CD4-positive, alpha-beta T cell treated with Interleukin-1 beta for 1 hour (primary cell): ENCODE measurements at regions not wholly inside any gene's neighbourhood (a gene's known extent, or its start where the extent isn't known, plus 50 kb on each side); places are given as distances from the start of the nearest gene placed in this dataset.
"Not testable (repeated sequence)": the region's sequence is repeated elsewhere in the genome, so short reads cannot be mapped to it uniquely, and the experiment has no call there.

ENCODE experiments used
- DNase-seq, 2 donors: peaks; one replicate each; pipeline ENCODE4 v3.0.0-alpha.2; 2020 to 2022

DNA sequence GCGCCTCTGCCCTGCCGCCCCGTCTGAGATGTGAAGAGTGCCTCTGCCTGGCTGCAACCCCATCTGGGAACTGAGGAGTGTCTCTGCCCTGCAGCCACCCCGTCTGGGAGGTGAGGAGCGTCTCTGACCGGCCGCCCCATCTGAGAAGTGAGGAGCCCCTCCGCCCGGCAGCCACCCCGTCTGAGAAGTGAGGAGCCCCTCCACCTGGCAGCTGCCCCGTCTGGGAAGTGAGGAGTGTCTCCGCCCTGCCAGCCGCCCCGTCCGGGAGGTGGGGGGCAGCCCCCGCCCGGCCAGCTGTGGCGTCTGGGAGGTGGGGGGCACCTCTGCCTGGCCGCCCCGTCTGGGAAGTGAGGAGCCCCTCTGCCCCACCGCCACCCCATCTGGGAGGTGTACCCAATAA, 110.4 kb downstream of the PRKAB2 start:
- DNase-seq, result not testable (repeated sequence)

DNA sequence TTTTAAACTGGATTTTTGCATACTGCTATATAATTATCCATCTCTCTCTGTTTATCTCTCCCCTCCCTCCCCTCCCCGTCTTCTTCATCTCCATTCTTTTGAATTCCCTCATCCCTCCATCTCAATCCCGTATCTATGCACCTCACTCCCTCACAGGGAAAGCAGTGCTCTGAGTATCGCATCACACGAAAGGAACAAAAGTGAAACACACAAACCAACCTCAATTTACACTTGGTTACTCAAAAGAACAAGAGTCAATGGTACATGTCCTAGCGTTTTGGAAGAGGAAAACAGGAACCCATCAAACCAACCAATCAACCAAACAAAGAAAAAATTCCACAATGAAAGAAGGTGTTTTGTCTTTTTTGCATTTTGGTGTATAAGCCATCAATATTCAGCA, 115.1 kb downstream of the NBPF12 start:
- no peak for DNase-seq

DNA sequence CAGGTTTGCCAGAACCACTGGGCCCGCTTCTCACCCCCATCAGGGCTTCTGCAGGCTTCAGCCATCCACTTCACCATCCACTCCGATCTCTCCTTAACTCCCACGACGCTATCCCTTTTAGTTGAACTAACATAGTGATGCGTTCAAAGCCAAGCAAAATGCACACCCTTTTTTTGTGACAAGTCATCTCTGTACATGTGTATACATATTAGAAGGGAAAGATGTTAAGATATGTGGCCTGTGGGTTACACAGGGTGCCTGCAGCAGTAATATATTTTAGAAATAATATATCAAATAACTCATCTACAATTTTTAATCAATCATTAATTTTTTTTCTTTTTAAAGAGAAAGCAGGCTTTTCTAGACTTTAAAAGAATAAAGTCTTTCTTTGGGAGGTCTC, 114.6 kb downstream of the NBPF12 start:
- DNase-seq, result no peak

DNA sequence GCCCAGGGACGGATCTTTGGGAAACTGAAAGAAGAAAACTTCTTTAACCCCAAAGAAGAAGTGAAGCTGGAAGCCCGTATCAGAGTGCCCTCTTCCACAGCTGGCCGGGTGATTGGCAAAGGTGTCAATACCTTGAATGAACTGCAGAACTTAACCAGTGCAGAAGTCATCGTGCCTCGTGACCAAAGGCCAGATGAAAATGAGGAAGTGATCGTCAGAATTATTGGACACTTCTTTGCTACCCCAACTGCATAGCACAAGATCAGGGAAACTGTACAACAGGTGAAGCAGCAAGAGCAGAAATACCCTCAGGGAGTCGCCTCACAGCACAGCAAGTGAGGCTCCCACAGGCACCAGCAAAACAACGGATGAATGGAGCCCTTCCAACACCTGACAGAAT, 114.0 kb downstream of the NBPF12 start:
- no peak for DNase-seq

DNA sequence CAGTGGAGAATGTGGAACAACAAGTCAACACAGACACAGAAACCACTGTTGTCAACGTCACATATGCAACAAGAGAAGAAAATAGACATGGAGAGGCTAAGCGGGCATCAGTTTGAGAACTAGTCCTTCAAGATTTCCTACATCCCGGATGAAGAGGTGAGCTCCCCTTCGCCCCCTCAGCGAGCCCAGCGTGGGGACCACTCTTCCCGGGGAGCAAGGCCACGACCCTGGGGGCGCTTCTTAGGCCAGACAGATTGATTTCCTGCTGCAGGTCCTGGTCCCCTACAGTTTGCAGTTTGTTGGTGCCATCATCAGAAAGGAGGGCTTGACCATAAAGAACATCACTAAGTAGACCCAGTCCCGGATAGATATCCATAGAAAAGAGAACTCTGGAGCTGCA, 113.0 kb downstream of the NBPF12 start:
- DNase-seq, result no peak

DNA sequence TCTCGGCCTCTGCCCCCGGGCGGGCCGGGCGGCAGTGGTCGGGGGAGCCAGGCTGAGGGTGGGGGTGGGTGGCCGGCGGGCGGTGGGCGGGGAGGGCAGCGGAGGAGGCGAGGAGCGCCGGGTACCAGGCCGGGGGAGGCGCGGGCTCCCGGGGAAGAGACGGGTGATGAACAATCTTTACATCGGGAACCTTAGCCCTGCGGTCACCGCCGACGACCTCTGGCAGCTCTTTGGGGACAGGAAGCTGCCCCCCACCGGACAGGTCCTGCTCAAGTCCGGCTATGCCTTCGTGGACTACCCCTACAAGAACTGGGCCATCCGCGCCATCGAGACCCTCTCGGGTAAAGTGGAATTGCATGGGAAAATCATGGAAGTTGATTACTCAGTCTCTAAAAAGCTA, 112.5 kb downstream of the NBPF12 start:
- DNase-seq, result no peak

DNA sequence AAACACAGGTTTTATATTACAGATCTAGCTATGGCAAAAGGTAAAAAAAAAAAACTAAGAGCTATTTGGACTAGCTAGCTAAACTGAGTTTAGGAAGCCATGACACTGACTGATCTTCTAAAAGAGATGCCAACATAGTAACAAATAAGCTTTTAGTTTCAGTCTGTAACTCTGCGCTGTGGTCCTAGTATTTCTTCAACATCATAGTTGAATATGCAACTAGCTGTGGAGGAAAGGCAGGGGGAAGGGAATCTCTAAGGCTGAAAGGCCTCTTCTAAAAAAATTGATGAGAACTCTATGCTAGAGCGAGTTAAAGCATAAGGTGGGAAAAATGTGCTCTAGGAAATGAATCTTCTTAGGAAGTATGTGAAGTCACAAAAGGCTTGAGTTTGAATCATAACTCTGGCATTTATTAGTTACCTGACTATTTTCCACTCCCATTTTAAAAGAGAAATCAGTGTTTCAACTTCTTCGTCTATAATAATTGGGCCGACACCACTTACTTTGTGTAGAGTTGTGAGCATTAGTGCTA, 108.8 kb downstream of the NBPF12 start:
- DNase-seq, result not testable (repeated sequence)

DNA sequence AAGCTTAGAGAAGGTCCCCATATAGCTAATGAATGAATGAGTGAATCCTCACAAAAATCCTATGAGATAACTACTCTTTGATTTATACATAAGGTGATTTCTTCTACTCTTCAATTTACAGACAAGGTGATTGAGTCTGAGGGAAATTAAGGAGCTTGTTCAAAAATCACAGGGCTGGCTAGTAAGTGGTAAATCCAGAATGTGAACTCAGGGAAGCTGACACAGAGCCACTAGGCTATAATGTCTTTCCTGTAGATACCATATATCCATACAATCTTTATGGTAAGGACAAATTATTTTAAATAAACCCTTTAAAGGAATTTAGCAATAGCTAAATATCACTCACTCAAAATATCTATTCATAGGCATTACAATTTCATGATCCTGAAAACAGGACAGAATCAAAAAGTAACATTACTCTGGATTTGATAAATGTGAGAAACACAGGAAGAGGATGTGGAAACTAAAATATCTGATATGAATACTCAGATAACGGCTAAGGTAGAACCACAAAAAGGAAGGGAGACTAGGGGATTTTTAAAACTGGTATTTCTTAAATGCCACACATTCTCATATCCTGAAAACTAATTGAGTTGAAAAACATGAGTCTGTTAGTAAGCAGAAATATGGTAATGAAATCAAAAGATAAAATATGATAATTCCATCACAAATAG, 108.2 kb downstream of the NBPF12 start:
- DNase-seq, result peak in 1 of 2 donors; percentile 6
